Lung (tissue), 11 donors: ENCODE measurements at regions not wholly inside any gene's neighbourhood (a gene's known extent, or its start where the extent isn't known, plus 50 kb on each side); places are given as distances from the start of the nearest gene placed in this dataset.

Source experiments
- ATAC-seq: fragments of 200-7000 bp; cut with Tn5 transposase; one replicate; pipeline ENCODE4 v1.9.1; 2020; ENCODE audit warnings: moderate number of reproducible peaks; ENCODE audit not compliant: insufficient read depth, low FRiP score
- DNase-seq, 3 donors: peaks; one replicate each; pipeline ENCODE4 v3.0.0-alpha.2; 2013 to 2017
- H3K27ac ChIP-seq, 2 donors: one replicate each; pipeline ENCODE4 v1.5.1; 2013; ENCODE audit warnings: mild to moderate bottlenecking in 2 of 2, moderate library complexity in 2 of 2, control low read depth in 1 of 2, inconsistent platforms in 1 of 2, low read depth in 1 of 2, low read length in 1 of 2
- H3K27me3 ChIP-seq, 3 donors: one replicate each; pipeline ENCODE4 v1.5.1; 2013; ENCODE audit warnings: low read length in 2 of 3; ENCODE audit not compliant: control insufficient read depth in 3 of 3, insufficient read depth in 3 of 3
- H3K36me3 ChIP-seq, 4 donors: one replicate each; pipeline ENCODE4 v1.5.1; 2013; ENCODE audit warnings: low read length in 4 of 4, mild to moderate bottlenecking in 1 of 4, moderate library complexity in 1 of 4; ENCODE audit not compliant: control insufficient read depth in 4 of 4, insufficient read depth in 4 of 4
- H3K4me1 ChIP-seq, 5 donors: one replicate each; pipeline ENCODE4 v1.5.1; 2013; ENCODE audit warnings: low read length in 5 of 5, mild to moderate bottlenecking in 2 of 5, moderate library complexity in 1 of 5; ENCODE audit not compliant: control insufficient read depth in 5 of 5, insufficient read depth in 5 of 5
- H3K4me3 ChIP-seq: one replicate; pipeline ENCODE4 v1.5.1; 2013; ENCODE audit warnings: mild to moderate bottlenecking, control low read depth, moderate library complexity
- H3K9ac ChIP-seq, 2 donors: one replicate each; pipeline ENCODE4 v1.5.1; 2013; ENCODE audit warnings: low read length in 2 of 2, control low read depth in 1 of 2; ENCODE audit not compliant: insufficient read depth in 1 of 2
- H3K9me3 ChIP-seq, 4 donors: one replicate each; pipeline ENCODE4 v1.5.1; 2013; ENCODE audit warnings: low read length in 3 of 4, mild to moderate bottlenecking in 1 of 4, moderate library complexity in 1 of 4; ENCODE audit not compliant: control insufficient read depth in 4 of 4, insufficient read depth in 3 of 4
- WGBS, 2 donors: extraction: QIAGEN DNeasy Blood & Tissue Kit; methylation state at CpG; one replicate each; pipeline ENCODE4 v1.1.7; 2013; 5-methylcytosine and 5-hydroxymethylcytosine counted together
- TF ChIP-seq, protein P1 (sequence below): IDR thresholded peaks from 2 replicates; pipeline ENCODE4 v1.5.1; 2012; ENCODE audit warnings: mild to moderate bottlenecking; ENCODE audit errors: control extremely low read depth, extremely low read depth
- donor health status: control.
- donor health status: control.
- donor health status: Bipolar disorder and iron deficiency.
- donor health status: healthy.
- donor health status: DM: yes; HTN: yes; CAD: no.

DNA sequence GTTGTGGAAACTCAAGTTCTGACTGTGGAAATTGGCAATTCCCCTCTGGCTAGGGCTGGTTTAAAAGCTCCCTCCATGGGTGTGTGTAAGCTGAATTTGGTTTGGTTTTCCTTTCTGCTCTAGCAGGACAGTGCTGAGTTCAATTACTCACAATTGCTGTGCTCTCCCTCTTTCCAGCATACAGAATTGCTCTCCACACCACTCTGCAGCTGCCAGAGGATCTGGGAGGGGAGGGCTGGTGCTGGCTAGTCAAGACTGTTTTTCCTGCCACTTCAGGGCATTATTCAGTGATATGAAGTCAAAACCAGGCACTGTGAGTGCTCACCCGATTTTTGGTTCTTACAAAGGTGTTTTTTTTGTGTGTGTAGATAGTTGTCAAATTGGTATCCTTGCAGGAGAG, 336.9 kb upstream of the SLC24A2 start:
- no peak for ATAC-seq
- H3K4me3 ChIP-seq = no peak overlapping the region
- H3K9ac ChIP-seq = no peak overlapping the region
- no peaks in the 10 kb centered on the region for H3K36me3 ChIP-seq
- no peaks in the 10 kb centered on the region for H3K9me3 ChIP-seq
- H3K4me1 ChIP-seq = no peaks in the 10 kb centered on the region
- TF ChIP-seq, protein P1, sequence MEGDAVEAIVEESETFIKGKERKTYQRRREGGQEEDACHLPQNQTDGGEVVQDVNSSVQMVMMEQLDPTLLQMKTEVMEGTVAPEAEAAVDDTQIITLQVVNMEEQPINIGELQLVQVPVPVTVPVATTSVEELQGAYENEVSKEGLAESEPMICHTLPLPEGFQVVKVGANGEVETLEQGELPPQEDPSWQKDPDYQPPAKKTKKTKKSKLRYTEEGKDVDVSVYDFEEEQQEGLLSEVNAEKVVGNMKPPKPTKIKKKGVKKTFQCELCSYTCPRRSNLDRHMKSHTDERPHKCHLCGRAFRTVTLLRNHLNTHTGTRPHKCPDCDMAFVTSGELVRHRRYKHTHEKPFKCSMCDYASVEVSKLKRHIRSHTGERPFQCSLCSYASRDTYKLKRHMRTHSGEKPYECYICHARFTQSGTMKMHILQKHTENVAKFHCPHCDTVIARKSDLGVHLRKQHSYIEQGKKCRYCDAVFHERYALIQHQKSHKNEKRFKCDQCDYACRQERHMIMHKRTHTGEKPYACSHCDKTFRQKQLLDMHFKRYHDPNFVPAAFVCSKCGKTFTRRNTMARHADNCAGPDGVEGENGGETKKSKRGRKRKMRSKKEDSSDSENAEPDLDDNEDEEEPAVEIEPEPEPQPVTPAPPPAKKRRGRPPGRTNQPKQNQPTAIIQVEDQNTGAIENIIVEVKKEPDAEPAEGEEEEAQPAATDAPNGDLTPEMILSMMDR = no peak
- whole genome bisulfite sequencing, 2 donors = 45 to 59% methylated on average over 1 of the region's 1 CpG
- no peak overlapping the region for H3K27ac ChIP-seq
- peak in 1 of 3 donors; percentile 21 for DNase-seq
- H3K27me3 ChIP-seq = no peaks in the 10 kb centered on the region

- no peaks in the 10 kb centered on the region for H3K36me3 ChIP-seq
- 94 to 97% methylated on average over 1 of the region's 1 CpG for WGBS, 2 donors
- H3K9me3 ChIP-seq = peaks cover 0 to 6% (median under 1%) of the 10 kb centered on the region in 4 donors
- no peak overlapping the region for H3K9ac ChIP-seq
- H3K27me3 ChIP-seq = no peaks in the 10 kb centered on the region
- no peak overlapping the region for H3K27ac ChIP-seq
- ATAC-seq (no peak), DNase-seq (no peak)
- no peak overlapping the region for H3K4me3 ChIP-seq
- no peaks in the 10 kb centered on the region for H3K4me1 ChIP-seq
- TF ChIP-seq, protein P1 = no peak
Measured at GRCh38 chr9:20119566-20119965, 330.7 kb upstream of the SLC24A2 start.

DNA sequence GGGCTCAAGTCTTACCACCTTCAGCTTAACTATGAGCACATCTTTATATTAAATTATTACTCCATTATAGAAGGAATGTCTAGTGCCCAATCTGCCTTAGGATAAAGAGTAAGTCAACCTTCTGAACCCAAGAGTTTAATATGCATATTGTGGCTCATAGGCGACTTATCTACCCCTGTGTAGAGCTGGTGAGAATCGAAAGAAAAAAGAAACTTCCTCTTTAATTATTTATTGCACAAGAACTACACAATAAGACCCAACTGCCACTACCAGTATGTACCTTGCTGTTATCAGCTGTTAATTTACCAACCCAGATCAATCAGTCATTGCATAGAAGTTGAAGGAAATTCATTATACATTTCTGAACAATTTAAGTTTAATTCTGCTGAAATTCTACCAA, 329.1 kb upstream of the SLC24A2 start:
- ATAC-seq = no peak

More for the DNA sequence above, 329.1 kb upstream of the SLC24A2 start:
- Histone ChIP-seq H3K36me3 (no peaks in the 10 kb centered on the region), H3K4me3 (no peak overlapping the region), H3K9me3 (peaks cover 0 to 6% (median under 1%) of the 10 kb centered on the region in 4 donors), H3K4me1 (no peaks in the 10 kb centered on the region), H3K27ac (no peak overlapping the region), H3K9ac (no peak overlapping the region), H3K27me3 (no peaks in the 10 kb centered on the region)
- 22 to 62% methylated on average over 2 of the region's 2 CpGs for WGBS, 2 donors
- DNase-seq = no peak
- TF ChIP-seq, protein P1 = no peak
